ENCODE measurements at regions not wholly inside any gene's neighbourhood (a gene's known extent, or its start where the extent isn't known, plus 50 kb on each side); places are given as distances from the start of the nearest gene placed in this dataset.

- no peak for TF ChIP-seq CTCF (IDR thresholded peaks at IDR 0.05)
- TF ChIP-seq POLR2AphosphoS5 (IDR thresholded peaks at IDR 0.05), result no peak
These were observed 277.1 kb downstream of the EDEM1 start for GRCh38 chr3:5464649-5465048.
